ENCODE measurements at regions not wholly inside any gene's neighbourhood (a gene's known extent, or its start where the extent isn't known, plus 50 kb on each side); places are given as distances from the start of the nearest gene placed in this dataset.

GRCh38 chr10:31708474-31708873 is 220.2 kb downstream of the ARHGAP12 start:
- Histone ChIP-seq H3K27me3 (ENCODE audit: control insufficient read depth, insufficient read depth, low read length) (no peaks in the 10 kb centered on the region), H3K9me3 (ENCODE audit: control insufficient read depth, insufficient read depth, low read length) (peaks cover 12% of the 10 kb centered on the region), H3K36me3 (ENCODE audit: control insufficient read depth, insufficient read depth, low read length) (no peaks in the 10 kb centered on the region), H3K4me1 (ENCODE audit: control insufficient read depth, insufficient read depth, low read length) (peaks cover 6% of the 10 kb centered on the region), H3K9ac (ENCODE audit: low read depth, low read length) (no peak overlapping the region), H3K4me3 (ENCODE audit: low read depth, low read length) (no peak overlapping the region)

- Histone ChIP-seq H3K9ac (ENCODE audit: low read depth, low read length) (no peak overlapping the region), H3K4me3 (ENCODE audit: low read depth, low read length) (no peak overlapping the region), H3K27me3 (ENCODE audit: control insufficient read depth, insufficient read depth, low read length) (no peaks in the 10 kb centered on the region), H3K36me3 (ENCODE audit: control insufficient read depth, insufficient read depth, low read length) (no peaks in the 10 kb centered on the region), H3K4me1 (ENCODE audit: control insufficient read depth, insufficient read depth, low read length) (peaks cover 6% of the 10 kb centered on the region), H3K9me3 (ENCODE audit: control insufficient read depth, insufficient read depth, low read length) (peaks cover 16% of the 10 kb centered on the region)
These were observed 220.6 kb downstream of the ARHGAP12 start for GRCh38 chr10:31708046-31708445.

- no peak overlapping the region for H3K4me3 ChIP-seq (ENCODE audit: low read depth, low read length)
- H3K9me3 ChIP-seq (ENCODE audit: control insufficient read depth, insufficient read depth, low read length): peaks cover 20% of the 10 kb centered on the region
- H3K9ac ChIP-seq (ENCODE audit: low read depth, low read length): no peak overlapping the region
- H3K4me1 ChIP-seq (ENCODE audit: control insufficient read depth, insufficient read depth, low read length): peaks cover 6% of the 10 kb centered on the region
- H3K36me3 ChIP-seq (ENCODE audit: control insufficient read depth, insufficient read depth, low read length): peaks cover 2% of the 10 kb centered on the region
- no peaks in the 10 kb centered on the region for H3K27me3 ChIP-seq (ENCODE audit: control insufficient read depth, insufficient read depth, low read length)
These were observed 221.3 kb downstream of the ARHGAP12 start for GRCh38 chr10:31707093-31708039.

- Histone ChIP-seq H3K4me3 (ENCODE audit: low read depth, low read length) (no peak overlapping the region), H3K9ac (ENCODE audit: low read depth, low read length) (no peak overlapping the region), H3K4me1 (ENCODE audit: control insufficient read depth, insufficient read depth, low read length) (peaks cover 6% of the 10 kb centered on the region), H3K9me3 (ENCODE audit: control insufficient read depth, insufficient read depth, low read length) (peaks cover 20% of the 10 kb centered on the region), H3K27me3 (ENCODE audit: control insufficient read depth, insufficient read depth, low read length) (no peaks in the 10 kb centered on the region), H3K36me3 (ENCODE audit: control insufficient read depth, insufficient read depth, low read length) (peaks cover 2% of the 10 kb centered on the region)
These were observed 222.1 kb downstream of the ARHGAP12 start for GRCh38 chr10:31706464-31707092.

- H3K9me3 ChIP-seq (ENCODE audit: control insufficient read depth, insufficient read depth, low read length): peaks cover 18% of the 10 kb centered on the region
- no peak overlapping the region for H3K4me3 ChIP-seq (ENCODE audit: low read depth, low read length)
- peaks cover 6% of the 10 kb centered on the region for H3K4me1 ChIP-seq (ENCODE audit: control insufficient read depth, insufficient read depth, low read length)
- no peaks in the 10 kb centered on the region for H3K27me3 ChIP-seq (ENCODE audit: control insufficient read depth, insufficient read depth, low read length)
- no peak overlapping the region for H3K9ac ChIP-seq (ENCODE audit: low read depth, low read length)
- peaks cover 2% of the 10 kb centered on the region for H3K36me3 ChIP-seq (ENCODE audit: control insufficient read depth, insufficient read depth, low read length)
These were observed 223.5 kb downstream of the ARHGAP12 start for GRCh38 chr10:31705136-31705535.

GRCh38 chr10:31704195-31704594 is 224.4 kb downstream of the ARHGAP12 start:
- Histone ChIP-seq H3K9me3 (ENCODE audit: control insufficient read depth, insufficient read depth, low read length) (peaks cover 18% of the 10 kb centered on the region), H3K36me3 (ENCODE audit: control insufficient read depth, insufficient read depth, low read length) (peaks cover 2% of the 10 kb centered on the region), H3K4me3 (ENCODE audit: low read depth, low read length) (no peak overlapping the region), H3K9ac (ENCODE audit: low read depth, low read length) (no peak overlapping the region), H3K4me1 (ENCODE audit: control insufficient read depth, insufficient read depth, low read length) (peaks cover 6% of the 10 kb centered on the region), H3K27me3 (ENCODE audit: control insufficient read depth, insufficient read depth, low read length) (no peaks in the 10 kb centered on the region)

- Histone ChIP-seq H3K9ac (ENCODE audit: low read depth, low read length) (no peak overlapping the region), H3K9me3 (ENCODE audit: control insufficient read depth, insufficient read depth, low read length) (peaks cover 18% of the 10 kb centered on the region), H3K27me3 (ENCODE audit: control insufficient read depth, insufficient read depth, low read length) (no peaks in the 10 kb centered on the region), H3K36me3 (ENCODE audit: control insufficient read depth, insufficient read depth, low read length) (peaks cover 2% of the 10 kb centered on the region), H3K4me3 (ENCODE audit: low read depth, low read length) (no peak overlapping the region), H3K4me1 (ENCODE audit: control insufficient read depth, insufficient read depth, low read length) (peaks cover 6% of the 10 kb centered on the region)
These were observed 225.7 kb downstream of the ARHGAP12 start for GRCh38 chr10:31702954-31703353.

GRCh38 chr10:31702005-31702404 is 226.6 kb downstream of the ARHGAP12 start:
- Histone ChIP-seq H3K9me3 (ENCODE audit: control insufficient read depth, insufficient read depth, low read length) (peaks cover 18% of the 10 kb centered on the region), H3K36me3 (ENCODE audit: control insufficient read depth, insufficient read depth, low read length) (peaks cover 2% of the 10 kb centered on the region), H3K27me3 (ENCODE audit: control insufficient read depth, insufficient read depth, low read length) (no peaks in the 10 kb centered on the region), H3K4me3 (ENCODE audit: low read depth, low read length) (no peak overlapping the region), H3K9ac (ENCODE audit: low read depth, low read length) (no peak overlapping the region), H3K4me1 (ENCODE audit: control insufficient read depth, insufficient read depth, low read length) (no peaks in the 10 kb centered on the region)

- Histone ChIP-seq H3K27me3 (ENCODE audit: control insufficient read depth, insufficient read depth, low read length) (no peaks in the 10 kb centered on the region), H3K4me3 (ENCODE audit: low read depth, low read length) (no peak overlapping the region), H3K36me3 (ENCODE audit: control insufficient read depth, insufficient read depth, low read length) (peaks cover 2% of the 10 kb centered on the region), H3K9ac (ENCODE audit: low read depth, low read length) (no peak overlapping the region), H3K4me1 (ENCODE audit: control insufficient read depth, insufficient read depth, low read length) (no peaks in the 10 kb centered on the region), H3K9me3 (ENCODE audit: control insufficient read depth, insufficient read depth, low read length) (peaks cover 18% of the 10 kb centered on the region)
These were observed 227.1 kb downstream of the ARHGAP12 start for GRCh38 chr10:31701546-31701945.

GRCh38 chr10:31700181-31700611 is 228.4 kb downstream of the ARHGAP12 start:
- Histone ChIP-seq H3K9ac (ENCODE audit: low read depth, low read length) (no peak overlapping the region), H3K9me3 (ENCODE audit: control insufficient read depth, insufficient read depth, low read length) (peaks cover 18% of the 10 kb centered on the region), H3K4me3 (ENCODE audit: low read depth, low read length) (no peak overlapping the region), H3K4me1 (ENCODE audit: control insufficient read depth, insufficient read depth, low read length) (no peaks in the 10 kb centered on the region), H3K27me3 (ENCODE audit: control insufficient read depth, insufficient read depth, low read length) (no peaks in the 10 kb centered on the region), H3K36me3 (ENCODE audit: control insufficient read depth, insufficient read depth, low read length) (peaks cover 2% of the 10 kb centered on the region)

GRCh38 chr10:31698181-31698830 is 230.3 kb downstream of the ARHGAP12 start:
- Histone ChIP-seq H3K9me3 (ENCODE audit: control insufficient read depth, insufficient read depth, low read length) (peaks cover 9% of the 10 kb centered on the region), H3K4me1 (ENCODE audit: control insufficient read depth, insufficient read depth, low read length) (peaks cover 9% of the 10 kb centered on the region), H3K9ac (ENCODE audit: low read depth, low read length) (no peak overlapping the region), H3K36me3 (ENCODE audit: control insufficient read depth, insufficient read depth, low read length) (peaks cover 2% of the 10 kb centered on the region), H3K4me3 (ENCODE audit: low read depth, low read length) (no peak overlapping the region), H3K27me3 (ENCODE audit: control insufficient read depth, insufficient read depth, low read length) (no peaks in the 10 kb centered on the region)
